Right renal pelvis (tissue), 4 donors: ENCODE measurements at regions not wholly inside any gene's neighbourhood (a gene's known extent, or its start where the extent isn't known, plus 50 kb on each side); places are given as distances from the start of the nearest gene placed in this dataset.

Source experiments
- DNase-seq, 4 donors: peaks; one replicate each; pipeline ENCODE4 v3.0.0-alpha.2; 2013; ENCODE audit warnings: low read depth in 4 of 4, low spot score in 3 of 4, missing footprints in 1 of 4

DNA sequence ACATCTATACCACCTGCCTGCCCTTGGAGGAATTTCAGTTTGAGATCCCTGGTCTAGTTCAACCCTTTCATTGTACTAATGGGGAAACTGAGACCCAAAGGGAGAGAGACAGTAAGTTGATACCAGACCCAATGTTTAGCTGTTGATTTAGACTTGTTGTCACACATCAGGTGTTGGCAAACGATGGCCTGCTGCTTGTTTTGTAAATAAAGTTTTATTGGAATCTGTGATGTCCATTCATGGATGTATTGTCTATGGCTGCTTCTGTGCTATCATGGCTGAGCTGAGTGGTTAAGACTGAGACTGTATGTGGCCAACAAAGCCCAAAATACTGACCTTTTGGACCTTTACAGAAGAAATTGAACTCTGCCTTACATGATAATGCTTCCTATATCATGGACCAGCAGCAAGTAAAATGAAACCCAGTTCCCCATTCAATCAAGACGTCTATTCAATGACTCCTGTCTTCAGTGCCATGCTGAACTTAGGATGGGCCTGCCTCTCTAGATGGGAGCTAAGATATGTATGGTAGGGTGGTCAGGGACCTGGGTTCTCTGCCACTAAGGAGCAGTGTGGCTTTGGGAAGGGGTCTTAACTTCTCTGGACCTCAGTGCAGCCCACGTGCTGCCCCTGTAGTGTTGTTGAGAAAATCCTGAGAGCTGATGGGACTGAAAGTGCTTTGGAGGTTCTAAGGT lies 111.0 kb downstream of the IRX5 start:
- no peak for DNase-seq

DNA sequence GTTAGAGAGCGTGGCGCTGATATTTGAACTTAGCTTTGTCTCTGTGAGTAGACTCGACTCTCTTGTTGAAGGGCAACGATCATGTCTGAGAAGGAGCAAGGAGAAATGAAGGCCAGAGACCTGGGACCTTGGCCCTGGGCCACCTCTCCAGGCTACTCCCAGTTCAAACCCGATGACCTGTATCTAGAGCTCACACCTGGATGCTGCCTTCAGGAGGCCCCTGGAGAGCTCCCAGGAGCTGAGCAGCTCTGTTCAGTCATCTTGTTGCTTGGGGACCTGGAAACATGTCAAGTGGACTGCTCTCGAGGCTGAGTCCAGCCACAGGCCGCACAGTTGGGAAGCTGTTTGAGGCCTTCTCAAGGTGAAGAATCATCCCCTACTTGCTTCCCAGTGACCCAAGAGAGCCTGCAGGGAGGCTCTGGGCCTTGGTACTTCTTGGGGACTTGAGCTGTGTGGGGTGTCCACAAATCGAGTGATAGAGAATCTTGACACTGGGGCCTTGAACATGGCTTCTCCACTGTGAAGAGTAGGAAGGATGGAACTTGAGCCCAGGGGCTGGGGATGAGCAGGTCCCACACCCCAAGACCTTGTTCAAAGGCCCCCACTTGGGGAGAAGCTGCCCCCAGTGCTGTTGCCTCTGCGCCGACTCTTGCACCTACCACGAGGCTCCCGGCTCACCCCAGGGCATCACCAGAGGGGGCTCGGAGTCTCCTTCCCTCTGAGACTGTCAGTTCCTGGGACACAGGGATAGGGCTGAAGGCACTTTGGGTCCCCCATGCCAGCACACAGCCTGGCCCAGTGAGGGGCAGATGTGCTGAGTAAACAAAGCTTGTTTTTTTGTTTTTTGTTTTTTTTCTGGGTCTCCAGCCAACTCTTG lies 112.1 kb downstream of the IRX5 start:
- no peak for DNase-seq

DNA sequence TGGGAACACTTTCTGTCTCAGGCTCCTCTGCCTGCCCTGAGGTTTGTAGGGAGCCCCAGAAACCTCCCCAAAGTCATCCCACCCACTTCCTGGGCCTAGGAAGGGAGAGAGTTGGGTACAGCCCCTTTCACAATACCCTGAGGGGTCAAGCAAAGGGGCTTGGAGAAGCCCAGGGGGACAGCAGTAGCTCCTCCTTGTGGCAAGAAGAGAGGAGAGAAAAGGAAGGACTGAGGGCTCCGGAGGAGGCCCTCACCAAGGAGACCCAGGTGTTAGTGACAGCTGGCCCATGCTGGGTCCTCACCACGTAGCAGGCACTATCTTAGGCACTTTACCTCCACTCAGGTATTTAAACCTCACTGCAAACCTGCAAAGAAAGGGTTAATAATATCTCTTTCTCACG lies 112.8 kb downstream of the IRX5 start:
- no peak for DNase-seq

DNA sequence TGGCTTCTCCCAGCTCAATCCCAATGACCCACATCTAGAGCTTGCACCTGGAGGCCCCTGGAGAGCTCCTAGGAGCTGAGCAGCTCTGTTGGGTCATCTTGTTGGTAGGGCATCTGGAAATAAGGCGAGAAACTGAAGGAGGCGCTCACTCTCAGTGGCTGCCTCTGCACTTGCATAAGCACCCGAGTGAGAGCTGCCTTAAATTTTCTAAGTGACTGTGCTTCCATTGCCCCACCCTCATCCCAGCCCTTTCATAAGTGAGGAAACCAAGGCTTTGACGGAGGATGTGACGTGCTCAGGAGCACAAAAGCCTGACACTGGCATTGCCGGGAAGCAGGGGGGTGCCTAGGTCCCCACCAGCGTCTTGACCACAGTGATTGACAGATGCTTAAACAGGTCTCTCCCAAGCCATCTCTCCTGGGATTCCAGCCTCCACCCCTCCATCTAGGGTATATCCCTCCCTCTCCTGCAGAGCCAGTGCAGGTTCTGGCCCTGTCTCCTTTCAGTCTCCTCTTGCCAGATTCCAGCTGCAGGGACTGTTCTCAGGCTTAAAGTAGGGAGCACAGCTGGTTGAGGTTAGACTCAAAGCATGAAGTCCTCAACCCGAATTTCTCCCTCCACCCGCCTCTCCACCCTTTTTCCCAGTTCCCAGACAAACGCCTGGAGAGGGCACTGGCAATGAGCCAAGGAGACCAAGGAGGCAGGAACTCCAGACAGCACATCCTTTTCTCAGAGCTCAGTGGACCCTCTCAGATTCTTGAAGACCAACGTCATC lies 113.7 kb downstream of the IRX5 start:
- no peak for DNase-seq

DNA sequence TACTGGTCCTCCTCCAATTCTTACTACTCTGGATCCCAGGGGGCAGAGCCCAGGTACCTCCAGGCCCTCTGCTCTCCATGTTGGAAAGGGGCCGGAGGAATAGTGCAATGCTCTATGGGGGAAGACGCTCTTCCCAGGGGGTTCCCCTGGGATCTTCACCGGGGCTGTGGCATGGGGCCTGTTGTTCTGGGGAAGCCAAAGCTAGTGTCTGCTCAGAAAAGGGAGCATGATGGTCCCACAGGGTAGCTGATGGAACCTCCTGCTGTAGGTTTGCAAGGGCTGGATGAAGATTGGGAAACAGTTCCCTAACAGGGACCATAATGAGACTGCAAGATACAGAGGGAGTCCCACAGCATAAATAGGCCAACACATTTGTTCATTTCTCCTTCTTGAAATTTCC lies 114.7 kb downstream of the IRX5 start:
- DNase-seq, result no peak

DNA sequence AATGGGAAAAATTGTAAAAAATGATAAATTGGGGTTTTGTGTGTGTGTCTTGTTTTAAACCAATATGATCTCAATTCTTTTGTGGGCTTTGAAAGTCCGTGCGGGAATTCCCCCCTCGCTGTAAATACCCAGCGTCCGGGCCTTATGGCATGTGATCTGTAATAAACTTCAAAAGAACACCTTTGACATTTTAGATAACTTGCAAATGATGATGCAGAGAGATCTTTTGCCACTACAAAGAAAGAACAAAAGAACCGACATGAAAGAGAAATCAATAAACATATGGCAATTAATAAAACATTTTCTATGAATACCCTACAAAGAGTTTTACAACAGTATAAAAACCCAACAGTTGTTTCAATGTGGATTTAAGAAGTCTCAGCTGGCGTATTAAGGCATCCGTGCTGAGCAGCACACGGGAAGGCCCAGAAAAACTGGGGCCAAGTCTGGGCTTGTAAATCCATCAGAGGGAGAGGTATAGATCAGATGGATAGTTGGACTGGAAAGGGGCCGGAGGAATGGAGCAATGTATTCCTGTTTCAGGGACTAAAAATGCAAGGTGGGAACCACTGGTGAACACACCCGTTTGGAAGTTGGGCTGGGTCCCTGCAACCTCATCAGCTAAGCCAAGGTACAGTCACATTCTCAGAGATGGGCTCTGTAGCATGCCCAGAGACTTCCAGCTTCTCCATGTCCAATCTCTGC lies 115.2 kb downstream of the IRX5 start:
- no peak for DNase-seq

DNA sequence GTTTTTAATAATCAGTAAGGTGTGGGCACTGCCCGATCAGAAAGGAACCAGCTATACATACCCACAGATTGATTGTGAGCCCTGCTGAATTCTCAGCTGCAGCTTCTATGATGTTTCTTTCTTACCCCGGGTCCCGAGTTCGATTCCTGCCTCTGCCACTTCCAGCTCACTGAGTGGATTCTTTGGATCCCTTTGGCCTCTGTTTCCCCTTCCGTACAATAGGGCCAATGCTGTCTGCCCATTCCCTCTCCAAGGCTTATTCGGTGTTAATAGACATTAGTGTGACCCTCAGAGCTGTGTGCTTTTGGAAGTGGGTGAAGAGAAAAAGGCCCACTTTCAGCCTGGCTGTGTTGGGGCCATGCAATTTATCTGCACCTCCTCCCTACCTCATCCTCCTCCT lies 115.8 kb downstream of the IRX5 start:
- DNase-seq, result no peak

DNA sequence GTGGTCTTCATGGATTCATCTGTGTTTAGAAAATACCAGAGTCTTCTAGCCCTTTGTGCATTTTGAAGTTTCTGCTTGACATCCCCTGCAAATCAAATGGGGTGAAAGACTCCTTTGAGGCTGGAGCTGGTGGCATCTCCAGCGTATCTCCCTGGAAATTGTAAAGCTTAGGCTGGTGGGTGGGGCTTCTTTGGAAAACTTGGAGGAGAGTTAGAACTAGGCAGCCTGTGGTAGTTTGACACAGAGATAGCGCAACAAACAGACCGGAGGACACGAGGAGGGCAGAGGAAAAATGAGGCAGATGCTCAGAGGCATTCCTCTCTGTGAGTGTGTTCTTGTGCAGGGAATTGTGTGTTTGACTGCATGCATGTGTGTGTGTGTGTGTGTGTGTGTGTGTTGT lies 116.3 kb downstream of the IRX5 start:
- no peak for DNase-seq

DNA sequence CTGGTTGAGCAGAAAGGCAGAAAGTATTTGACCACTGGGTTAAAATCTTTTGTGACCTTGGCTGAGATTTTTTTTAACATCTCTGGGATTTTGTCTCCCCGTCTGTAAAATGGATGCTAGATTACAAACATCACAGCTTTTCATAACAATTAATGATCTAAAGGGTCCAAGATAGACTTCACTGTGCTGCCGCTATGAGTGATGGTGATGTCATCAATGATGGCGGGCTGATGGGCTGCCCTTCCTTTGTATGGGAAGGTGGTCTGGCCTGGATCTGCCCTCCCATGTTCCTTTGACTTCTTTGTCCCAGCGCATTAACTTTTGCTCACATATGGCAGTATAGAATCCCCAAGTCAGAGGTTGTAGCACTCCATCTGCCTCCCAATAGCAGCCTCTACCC lies 116.7 kb downstream of the IRX5 start:
- no peak for DNase-seq

DNA sequence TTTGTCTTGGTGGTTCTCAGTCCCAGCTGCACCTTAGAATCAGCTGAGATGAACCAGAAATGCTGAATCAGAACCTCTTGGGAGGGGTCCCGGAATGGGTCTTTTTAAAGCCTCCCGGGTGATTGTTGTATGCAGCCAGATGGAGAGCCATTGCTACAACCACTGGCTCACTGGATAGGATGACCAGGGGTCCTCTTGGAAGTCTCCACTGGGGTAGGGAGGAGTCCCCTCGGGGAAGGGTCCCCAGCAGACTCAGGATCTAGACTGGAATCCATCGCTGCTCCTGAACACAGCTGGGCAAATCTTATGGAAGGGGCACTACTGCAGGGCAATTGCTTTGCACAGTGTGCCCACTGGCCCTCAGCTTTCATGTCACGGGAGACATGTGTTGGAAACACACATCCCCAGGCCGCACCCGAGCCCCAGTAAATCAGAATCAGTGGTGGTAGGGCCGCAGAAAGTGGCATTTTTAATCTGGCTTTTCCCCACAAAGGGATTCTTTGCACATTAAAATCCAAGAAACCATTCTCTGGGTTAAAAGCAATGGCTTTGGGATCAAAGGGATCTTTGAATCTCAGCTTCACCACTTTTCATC lies 117.3 kb downstream of the IRX5 start:
- no peak for DNase-seq

DNA sequence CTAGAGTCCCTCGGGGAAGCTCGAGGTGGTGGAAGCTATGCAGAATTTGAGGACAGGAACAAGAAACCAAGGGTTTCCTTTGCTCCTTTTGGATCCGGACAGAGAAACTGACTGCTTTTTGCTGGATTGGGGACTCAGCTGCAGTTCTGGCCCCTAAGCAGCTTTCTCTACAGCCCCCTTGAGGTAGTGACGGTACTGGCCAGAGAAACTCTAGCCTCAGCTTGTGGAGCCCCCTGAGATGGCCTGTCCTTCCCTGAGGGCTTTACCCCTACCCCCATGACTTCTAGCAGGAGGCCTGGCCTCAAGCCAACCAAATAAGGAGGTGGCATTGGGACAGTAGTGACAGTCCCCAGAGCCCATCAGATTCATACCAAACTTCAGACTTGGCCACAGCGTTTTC lies 118.1 kb downstream of the IRX5 start:
- no peak for DNase-seq

DNA sequence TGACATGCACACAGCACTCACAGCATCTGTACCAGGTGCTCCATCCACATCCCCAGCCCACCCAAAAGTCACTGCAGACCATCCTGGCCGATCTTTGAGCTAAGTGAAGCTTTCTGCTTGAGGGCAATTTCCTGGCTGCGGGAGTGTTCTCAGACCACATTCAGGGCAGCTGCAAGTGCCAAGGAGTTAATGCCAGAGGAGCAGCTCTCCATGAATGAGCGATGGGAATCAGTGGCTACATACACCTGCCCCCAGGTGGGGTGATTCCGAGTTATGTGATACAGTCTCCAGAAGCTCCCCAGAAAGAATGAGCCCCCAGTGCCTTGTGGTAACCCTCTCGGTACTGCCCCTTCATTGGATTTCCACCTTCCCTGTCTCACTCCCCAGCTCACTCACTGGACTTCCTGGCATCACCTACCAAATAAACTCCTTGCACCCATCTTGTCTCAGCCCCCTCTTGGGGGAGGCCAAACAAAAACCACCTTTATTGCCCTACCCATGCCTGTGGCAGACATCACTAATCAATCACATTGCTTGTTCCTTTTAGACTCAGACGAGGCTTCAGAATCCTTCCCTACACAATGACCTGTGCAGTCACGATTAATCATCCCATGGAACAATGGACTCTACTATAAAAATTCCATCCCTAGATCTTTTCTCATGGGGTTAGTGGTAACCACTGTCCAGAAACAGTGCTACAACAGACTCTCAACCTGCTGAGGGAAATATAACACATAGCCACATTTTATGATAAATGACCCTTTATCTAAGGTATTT lies 121.1 kb downstream of the IRX5 start:
- DNase-seq, result no peak

DNA sequence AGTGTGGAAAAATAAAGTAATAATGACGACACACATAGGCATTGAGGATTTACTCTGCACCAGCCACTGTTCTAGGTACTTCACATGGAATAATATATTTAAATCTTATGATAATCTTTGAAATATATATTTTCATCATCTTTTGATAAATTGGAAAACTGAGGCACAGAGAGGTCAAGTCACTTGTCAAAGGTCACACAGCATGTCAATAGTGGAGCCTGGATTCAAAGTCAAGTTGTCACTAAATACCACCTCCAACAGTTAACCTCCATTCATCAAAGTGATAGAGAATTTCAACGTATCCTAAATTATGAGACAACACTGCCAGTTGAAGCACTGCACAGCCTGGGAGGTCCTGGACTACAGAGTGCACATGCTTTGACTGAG lies 121.7 kb downstream of the IRX5 start:
- no peak for DNase-seq

DNA sequence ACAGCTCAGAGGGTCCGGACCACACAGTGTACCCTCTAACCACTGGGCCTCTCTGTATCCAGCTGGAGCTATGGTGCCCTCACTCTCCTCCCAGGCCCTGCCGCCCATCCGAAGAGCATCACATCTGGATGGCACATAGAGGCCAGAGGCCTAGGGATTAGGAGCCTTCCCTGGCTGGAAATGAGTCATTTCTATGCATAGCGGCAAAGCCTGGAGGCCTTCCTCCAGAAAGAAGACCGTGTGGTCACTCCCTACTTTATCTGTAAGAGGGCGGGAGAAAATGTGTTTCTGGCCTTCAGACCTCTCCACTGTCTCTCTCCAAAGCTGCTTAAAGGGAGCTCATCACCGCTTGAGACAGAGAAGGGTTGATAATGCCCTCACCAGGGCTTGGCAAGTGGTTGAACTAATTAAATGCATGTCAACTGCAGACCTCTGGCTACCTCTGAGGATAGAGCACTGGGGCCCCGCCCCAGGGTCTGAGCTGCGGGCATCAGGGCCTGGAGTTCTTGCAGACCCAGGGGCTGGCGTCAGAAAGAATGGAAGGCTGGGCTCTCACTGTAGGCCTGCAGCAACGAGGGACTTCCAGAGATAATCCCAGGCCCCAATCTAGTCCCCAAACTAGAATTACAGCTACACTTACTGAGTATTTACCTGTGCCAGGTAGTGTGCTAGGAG lies 122.2 kb downstream of the IRX5 start:
- no peak for DNase-seq

DNA sequence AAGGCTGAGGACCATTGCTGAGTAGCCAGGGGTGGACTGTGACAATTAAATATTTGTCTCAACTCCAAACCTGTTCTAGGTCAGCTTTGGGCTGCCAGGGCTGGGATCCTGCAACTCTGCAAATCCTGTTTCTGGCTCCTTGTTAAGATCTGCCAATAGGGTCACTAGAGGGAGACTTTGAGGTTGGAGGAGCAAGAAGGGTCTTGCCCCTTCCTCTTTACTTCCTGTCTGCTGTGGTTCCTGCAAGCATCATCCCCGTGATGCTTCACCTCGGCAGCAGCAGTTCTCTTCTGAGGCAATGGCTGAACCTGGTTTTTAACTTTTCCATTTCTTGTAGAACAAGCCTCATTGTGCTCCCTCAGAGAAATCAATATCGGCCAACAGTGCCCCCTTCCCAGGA lies 124.6 kb downstream of the IRX5 start:
- no peak for DNase-seq

DNA sequence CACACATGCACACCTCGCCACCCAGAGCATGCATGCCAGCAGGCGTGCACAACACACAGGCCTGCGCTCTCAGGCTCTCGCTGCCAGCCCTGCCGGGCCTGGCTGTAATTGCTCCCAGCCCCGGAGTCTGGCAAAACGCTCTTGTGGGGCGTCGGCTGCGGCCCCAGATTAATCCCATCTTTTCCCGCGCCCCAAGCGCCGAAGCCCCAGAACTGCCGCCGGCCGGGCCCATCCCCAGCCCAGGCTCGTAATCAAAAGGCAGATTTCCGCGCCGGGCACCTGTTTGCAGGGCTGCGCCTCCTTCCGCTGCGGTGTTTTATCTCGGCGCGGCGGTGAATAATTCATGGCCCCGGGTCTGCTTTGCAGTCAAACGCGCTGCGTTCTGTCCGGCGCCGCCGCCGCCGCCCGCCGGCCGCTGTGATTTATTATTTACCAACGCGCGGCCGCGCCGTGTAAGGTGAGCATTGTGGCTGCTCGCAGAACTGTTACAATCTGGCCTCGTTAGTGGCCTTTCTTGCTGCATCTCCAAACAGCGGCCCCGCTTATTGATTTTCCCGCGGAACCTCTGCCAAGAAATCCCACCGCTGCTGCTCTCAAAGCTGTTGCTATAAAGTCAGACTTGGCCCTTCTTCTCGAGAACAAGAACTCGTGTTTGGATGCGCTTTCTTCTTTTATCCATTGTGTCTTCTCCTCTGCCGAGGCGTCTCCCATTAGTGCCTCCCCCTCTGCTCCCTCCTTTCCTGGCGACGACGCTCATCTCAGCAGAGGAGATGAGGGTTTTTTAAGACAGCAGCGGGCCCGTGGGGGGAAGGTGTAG lies 126.1 kb downstream of the IRX5 start:
- DNase-seq, result peak in 1 of 4 donors; percentile 10

DNA sequence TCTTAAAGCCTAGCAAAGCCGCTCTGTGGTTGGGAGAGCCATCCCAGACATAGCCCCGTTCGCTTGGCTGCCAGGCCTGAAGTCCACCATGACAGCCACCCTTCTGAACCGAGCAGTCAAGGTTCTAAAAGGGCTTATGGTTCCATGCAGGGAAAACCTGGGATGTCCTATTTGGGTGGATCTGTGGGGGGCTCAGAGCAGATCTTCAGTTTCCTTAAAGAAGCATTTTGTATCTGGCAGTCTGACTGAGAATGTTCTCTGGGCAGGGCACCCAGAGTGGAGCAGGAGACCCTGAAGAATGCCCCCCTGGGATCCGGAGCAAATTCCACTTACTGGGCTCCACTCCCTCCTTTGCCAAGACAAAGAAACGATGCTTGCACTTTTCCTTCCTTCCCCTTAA lies 127.2 kb downstream of the IRX5 start:
- no peak for DNase-seq

DNA sequence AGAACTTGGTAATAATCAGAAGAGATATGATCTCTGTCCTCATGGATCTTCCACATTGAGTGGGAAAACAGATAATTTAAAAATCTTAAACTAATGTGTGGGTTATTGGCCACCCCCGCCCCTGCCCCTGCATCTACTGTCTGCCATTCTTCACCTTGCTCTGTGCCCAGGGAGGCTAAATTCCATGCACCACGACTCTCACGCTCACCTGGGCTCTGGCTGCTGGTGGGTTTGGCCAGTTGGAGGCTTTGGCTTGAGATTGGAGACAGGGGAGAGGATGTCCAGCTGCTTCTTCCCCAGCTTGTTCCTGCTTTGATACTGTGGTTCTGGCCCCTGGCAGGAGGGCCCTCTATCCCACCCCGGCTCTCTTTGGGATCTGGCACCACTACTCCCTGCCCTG lies 127.9 kb downstream of the IRX5 start:
- no peak for DNase-seq
